Astrocyte of the hippocampus (primary cell): ENCODE measurements at regions not wholly inside any gene's neighbourhood (a gene's known extent, or its start where the extent isn't known, plus 50 kb on each side); places are given as distances from the start of the nearest gene placed in this dataset.

Experiments used
- DNase-seq: peaks from one replicate; pipeline ENCODE4 v3.0.0; 2011; ENCODE audit warnings: low read depth, low spot score

GRCh38 chr16:79543219-79543618 is 57.3 kb downstream of the MAF start:
- DNase-seq, result no peak

GRCh38 chr16:79542237-79542774 is 58.2 kb downstream of the MAF start:
- no peak for DNase-seq

- no peak for DNase-seq
Measured at GRCh38 chr16:79540825-79541595, 59.5 kb downstream of the MAF start.

GRCh38 chr16:79537584-79537983 is 63.0 kb downstream of the MAF start:
- no peak for DNase-seq

- no peak for DNase-seq
Measured at GRCh38 chr16:79536958-79537357, 63.6 kb downstream of the MAF start.

- no peak for DNase-seq
Measured at GRCh38 chr16:79535130-79535529, 65.4 kb downstream of the MAF start.

- DNase-seq, result no peak
Measured at GRCh38 chr16:79534143-79534542, 66.4 kb downstream of the MAF start.

- no peak for DNase-seq
Measured at GRCh38 chr16:79533292-79533691, 67.2 kb downstream of the MAF start.

GRCh38 chr16:79532785-79533184 is 67.8 kb downstream of the MAF start:
- DNase-seq, result no peak

GRCh38 chr16:79532273-79532672 is 68.3 kb downstream of the MAF start:
- DNase-seq, result no peak

GRCh38 chr16:79528338-79528737 is 72.2 kb downstream of the MAF start:
- no peak for DNase-seq

- DNase-seq, result no peak
Measured at GRCh38 chr16:79523971-79524370, 76.6 kb downstream of the MAF start.

GRCh38 chr16:79519448-79519847 is 81.1 kb downstream of the MAF start:
- no peak for DNase-seq

- DNase-seq, result no peak
Measured at GRCh38 chr16:79517156-79517555, 83.4 kb downstream of the MAF start.

GRCh38 chr16:79510879-79511278 is 89.7 kb downstream of the MAF start:
- no peak for DNase-seq

GRCh38 chr16:79509906-79510305 is 90.6 kb downstream of the MAF start:
- no peak for DNase-seq

- peak; percentile 17 for DNase-seq
Measured at GRCh38 chr16:79509211-79509631, 91.3 kb downstream of the MAF start.

GRCh38 chr16:79508294-79508693 is 92.2 kb downstream of the MAF start:
- no peak for DNase-seq

- no peak for DNase-seq
Measured at GRCh38 chr16:79505344-79505743, 95.2 kb downstream of the MAF start.

GRCh38 chr16:79503511-79503910 is 97.0 kb downstream of the MAF start:
- no peak for DNase-seq

- no peak for DNase-seq
Measured at GRCh38 chr16:79501446-79501845, 99.1 kb downstream of the MAF start.

- no peak for DNase-seq
Measured at GRCh38 chr16:79500866-79501265, 99.7 kb downstream of the MAF start.

- DNase-seq, result no peak
Measured at GRCh38 chr16:79500286-79500685, 100.3 kb downstream of the MAF start.

- DNase-seq, result no peak
Measured at GRCh38 chr16:79498928-79499327, 101.6 kb downstream of the MAF start.
